ENCODE measurements at regions not wholly inside any gene's neighbourhood (a gene's known extent, or its start where the extent isn't known, plus 50 kb on each side); places are given as distances from the start of the nearest gene placed in this dataset.

DNA sequence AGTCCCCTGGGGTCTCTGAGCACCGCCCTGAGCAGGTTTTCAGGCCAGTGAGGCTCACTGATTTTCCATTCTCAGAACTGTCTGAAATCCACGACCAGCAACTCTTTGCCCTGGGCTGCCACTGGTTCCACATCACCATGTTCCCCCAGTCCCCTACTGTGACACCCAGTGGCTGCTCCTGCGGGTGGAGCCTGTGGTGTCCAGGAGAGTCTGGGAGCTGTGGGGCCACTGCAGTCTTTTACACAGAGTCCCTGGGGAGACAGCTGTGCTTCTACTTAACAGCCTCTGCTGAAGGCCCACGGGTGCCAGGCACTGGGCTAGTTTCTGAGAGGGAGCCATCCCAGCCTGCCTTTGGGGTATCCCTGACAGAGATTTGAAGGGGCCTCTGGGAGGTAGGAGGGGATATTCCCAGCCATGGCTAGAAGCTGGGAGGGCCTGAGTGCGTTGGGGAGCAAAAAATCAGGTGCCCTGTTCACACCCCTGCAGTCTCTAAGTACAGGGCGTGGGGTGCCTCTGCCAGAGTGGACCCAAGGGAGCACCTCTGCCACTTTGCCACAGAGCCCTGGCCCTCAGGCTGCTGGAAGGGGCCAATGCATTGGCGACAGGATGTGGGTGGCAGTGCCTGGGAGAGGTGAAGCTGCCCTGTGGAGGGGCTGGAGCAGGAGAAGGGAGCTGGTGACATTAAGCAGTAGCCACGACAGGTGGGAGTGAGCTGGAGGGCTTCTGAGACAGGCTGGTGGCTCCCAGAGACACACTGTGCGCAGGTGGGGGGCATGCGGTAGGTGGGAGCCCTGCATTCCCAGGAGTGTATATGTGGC, 200.2 kb upstream of the ZNF536 start:
- H3K4me1 ChIP-seq = no peaks in the 10 kb centered on the region
- DNase-seq (no peak), ATAC-seq (no peak)
- no peaks in the 10 kb centered on the region for H3K9me3 ChIP-seq
- no peak overlapping the region for H3K4me3 ChIP-seq
- TF ChIP-seq CTCF (IDR thresholded peaks at IDR 0.05) (no peak), POLR2A (IDR thresholded peaks at IDR 0.05) (no peak)
- H3K27me3 ChIP-seq = peaks cover 0 to 3% (median 0%) of the 10 kb centered on the region in 9 donors
- 72 to 78% (median 76%) methylated on average over 7 to 10 of the region's 10 CpGs for WGBS, 4 donors
- intact Hi-C loops (cut with DNase I) = no loop called here
- no peak overlapping the region for H3K27ac ChIP-seq
- no peaks in the 10 kb centered on the region for H3K36me3 ChIP-seq

GRCh38 chr19:30172613-30173242, 199.5 kb upstream of the ZNF536 start:
- Histone ChIP-seq H3K4me3 (no peak overlapping the region), H3K9me3 (no peaks in the 10 kb centered on the region), H3K4me1 (no peaks in the 10 kb centered on the region), H3K36me3 (no peaks in the 10 kb centered on the region), H3K27me3 (peaks cover 0 to 8% (median 0%) of the 10 kb centered on the region in 9 donors), H3K27ac (no peak overlapping the region)
- ATAC-seq (no peak), DNase-seq (no peak)
- TF ChIP-seq POLR2A (IDR thresholded peaks at IDR 0.05) = no peak
- intact Hi-C loops (cut with DNase I) = no loop called here
- 76 to 87% (median 77%) methylated on average over 5 to 8 of the region's 8 CpGs for whole genome bisulfite sequencing, 4 donors

GRCh38 chr19:30173593-30174356, 198.4 kb upstream of the ZNF536 start:
- no peaks in the 10 kb centered on the region for H3K4me1 ChIP-seq
- no peak for DNase-seq
- WGBS, 4 donors = 83 to 86% (median 84%) methylated on average over 13 of the region's 13 CpGs
- no peaks in the 10 kb centered on the region for H3K9me3 ChIP-seq
- intact Hi-C loops (cut with DNase I) = no loop called here
- peaks cover 0 to 8% (median 0%) of the 10 kb centered on the region in 9 donors for H3K27me3 ChIP-seq
- TF ChIP-seq CTCF (IDR thresholded peaks at IDR 0.05) = no peak
- TF ChIP-seq POLR2A (IDR thresholded peaks at IDR 0.05) = no peak
- no peak overlapping the region for H3K4me3 ChIP-seq
- no peak overlapping the region for H3K27ac ChIP-seq
- no peak for ATAC-seq
- H3K36me3 ChIP-seq = no peaks in the 10 kb centered on the region

DNA sequence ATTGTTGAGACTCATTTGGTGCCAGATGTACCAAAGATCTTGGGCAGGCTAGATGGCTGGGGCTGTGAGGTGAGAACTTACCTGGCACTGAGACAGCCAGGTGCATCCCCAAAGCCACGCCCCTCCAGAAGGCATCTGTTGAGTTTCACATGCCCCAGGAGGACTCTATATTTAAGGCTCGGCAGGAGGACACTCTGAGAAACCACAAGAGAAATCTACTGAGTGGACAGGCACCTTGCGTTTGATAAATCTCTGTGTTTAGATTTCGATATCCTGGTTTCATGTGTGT, 197.9 kb upstream of the ZNF536 start:
- no peak for DNase-seq

More for the DNA sequence above, 197.9 kb upstream of the ZNF536 start:
- H3K4me1 ChIP-seq = no peaks in the 10 kb centered on the region
- H3K27ac ChIP-seq = no peak overlapping the region
- H3K9me3 ChIP-seq = no peaks in the 10 kb centered on the region
- peaks cover 0 to 8% (median 0%) of the 10 kb centered on the region in 9 donors for H3K27me3 ChIP-seq
- intact Hi-C loops (cut with DNase I) = no loop called here
- TF ChIP-seq POLR2A (IDR thresholded peaks at IDR 0.05) = no peak
- TF ChIP-seq CTCF (IDR thresholded peaks at IDR 0.05) = no peak
- WGBS, 4 donors = 74 to 81% (median 80%) methylated on average over 4 of the region's 4 CpGs
- H3K36me3 ChIP-seq = no peaks in the 10 kb centered on the region
- no peak for ATAC-seq
- no peak overlapping the region for H3K4me3 ChIP-seq

All from heart left ventricle (tissue), 16 donors.